Neural crest cell (in vitro differentiated cells): ENCODE measurements at regions not wholly inside any gene's neighbourhood (a gene's known extent, or its start where the extent isn't known, plus 50 kb on each side); places are given as distances from the start of the nearest gene placed in this dataset.

ENCODE experiments used
- DNase-seq: peaks from one replicate; pipeline ENCODE4 v3.0.0; 2021; ENCODE audit warnings: low read depth, mixed read lengths, low spot score
- H3K27ac Mint-ChIP-seq: one replicate; pipeline ENCODE4 v1.8.0; 2021; ENCODE audit warnings: mild to moderate bottlenecking, mixed read lengths; ENCODE audit not compliant: unreplicated experiment
- H3K27me3 Mint-ChIP-seq: 2 replicates; pipeline ENCODE4 v1.8.0; 2021; ENCODE audit warnings: low read depth, mild to moderate bottlenecking, mixed read lengths
- H3K36me3 Mint-ChIP-seq: 2 replicates; pipeline ENCODE4 v1.8.0; 2021; ENCODE audit warnings: low read depth, mild to moderate bottlenecking, mixed read lengths
- H3K4me1 Mint-ChIP-seq: 2 replicates; pipeline ENCODE4 v1.8.0; 2021; ENCODE audit warnings: mixed read lengths
- H3K4me3 Mint-ChIP-seq: one replicate; pipeline ENCODE4 v1.8.0; 2021; ENCODE audit warnings: mild to moderate bottlenecking, mixed read lengths
- H3K9me3 Mint-ChIP-seq: 2 replicates; pipeline ENCODE4 v1.8.0; 2021; ENCODE audit warnings: mixed read lengths
- TF ChIP-seq, protein P1 (sequence below): fragments of 200-600 bp; sonication (generic); conservative IDR thresholded peaks from 2 replicates; pipeline ENCODE4 v1.5.0; 2021; ENCODE audit warnings: antibody characterized with exemption, mild to moderate bottlenecking

DNA sequence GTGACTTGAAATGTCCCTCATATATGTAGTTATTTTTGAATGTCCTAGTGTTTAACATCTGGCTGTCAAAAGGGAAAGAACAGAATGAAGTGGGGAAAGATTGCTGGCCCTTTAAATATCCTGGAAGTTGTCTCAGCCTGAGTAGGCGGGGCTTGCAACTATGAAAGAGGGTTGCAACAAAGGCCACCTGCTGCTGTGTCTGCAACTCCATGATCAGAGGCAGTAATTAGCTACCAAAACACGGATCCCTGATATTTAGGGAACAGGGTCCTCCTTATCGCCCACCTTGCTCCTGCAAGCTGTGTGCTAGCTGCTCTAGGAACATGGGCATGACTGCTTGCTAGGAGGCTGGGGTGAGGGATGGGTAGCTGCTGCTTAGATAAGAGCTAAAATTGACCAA is 100.2 kb upstream of the CFAP20DC start:
- Mint-ChIP-seq H3K4me1 (peaks cover 5% of the 10 kb centered on the region), H3K27me3 (no peaks in the 10 kb centered on the region), H3K9me3 (peaks cover 7% of the 10 kb centered on the region), H3K27ac (no peak overlapping the region), H3K36me3 (peaks cover 14% of the 10 kb centered on the region), H3K4me3 (no peak overlapping the region)
- TF ChIP-seq, protein P1, sequence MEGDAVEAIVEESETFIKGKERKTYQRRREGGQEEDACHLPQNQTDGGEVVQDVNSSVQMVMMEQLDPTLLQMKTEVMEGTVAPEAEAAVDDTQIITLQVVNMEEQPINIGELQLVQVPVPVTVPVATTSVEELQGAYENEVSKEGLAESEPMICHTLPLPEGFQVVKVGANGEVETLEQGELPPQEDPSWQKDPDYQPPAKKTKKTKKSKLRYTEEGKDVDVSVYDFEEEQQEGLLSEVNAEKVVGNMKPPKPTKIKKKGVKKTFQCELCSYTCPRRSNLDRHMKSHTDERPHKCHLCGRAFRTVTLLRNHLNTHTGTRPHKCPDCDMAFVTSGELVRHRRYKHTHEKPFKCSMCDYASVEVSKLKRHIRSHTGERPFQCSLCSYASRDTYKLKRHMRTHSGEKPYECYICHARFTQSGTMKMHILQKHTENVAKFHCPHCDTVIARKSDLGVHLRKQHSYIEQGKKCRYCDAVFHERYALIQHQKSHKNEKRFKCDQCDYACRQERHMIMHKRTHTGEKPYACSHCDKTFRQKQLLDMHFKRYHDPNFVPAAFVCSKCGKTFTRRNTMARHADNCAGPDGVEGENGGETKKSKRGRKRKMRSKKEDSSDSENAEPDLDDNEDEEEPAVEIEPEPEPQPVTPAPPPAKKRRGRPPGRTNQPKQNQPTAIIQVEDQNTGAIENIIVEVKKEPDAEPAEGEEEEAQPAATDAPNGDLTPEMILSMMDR: no peak
- no peak for DNase-seq

DNA sequence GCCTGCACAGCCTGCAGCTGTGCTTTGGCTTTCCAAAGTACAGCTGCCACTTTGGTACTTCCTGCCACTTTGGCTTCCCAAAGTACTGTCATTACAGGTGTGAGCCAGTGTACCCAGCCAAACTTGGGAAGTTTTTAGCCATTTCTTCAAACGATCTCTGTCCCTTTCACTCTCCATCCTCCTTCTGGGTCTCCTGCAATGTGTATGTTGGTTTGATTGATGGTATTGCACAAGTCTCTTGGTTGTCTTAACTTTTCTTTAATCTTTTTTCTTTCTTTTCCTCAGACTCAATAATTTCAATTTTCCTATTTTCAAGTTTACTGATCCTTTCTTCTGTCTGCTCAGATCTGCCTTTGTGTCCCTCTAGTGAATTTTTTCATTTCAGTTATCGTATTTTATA is 99.3 kb upstream of the CFAP20DC start:
- Mint-ChIP-seq H3K4me3 (no peak overlapping the region), H3K27ac (no peak overlapping the region), H3K36me3 (peaks cover 14% of the 10 kb centered on the region), H3K27me3 (no peaks in the 10 kb centered on the region), H3K4me1 (peaks cover 5% of the 10 kb centered on the region), H3K9me3 (peaks cover 7% of the 10 kb centered on the region)
- TF ChIP-seq, protein P1: no peak
- DNase-seq: no peak

DNA sequence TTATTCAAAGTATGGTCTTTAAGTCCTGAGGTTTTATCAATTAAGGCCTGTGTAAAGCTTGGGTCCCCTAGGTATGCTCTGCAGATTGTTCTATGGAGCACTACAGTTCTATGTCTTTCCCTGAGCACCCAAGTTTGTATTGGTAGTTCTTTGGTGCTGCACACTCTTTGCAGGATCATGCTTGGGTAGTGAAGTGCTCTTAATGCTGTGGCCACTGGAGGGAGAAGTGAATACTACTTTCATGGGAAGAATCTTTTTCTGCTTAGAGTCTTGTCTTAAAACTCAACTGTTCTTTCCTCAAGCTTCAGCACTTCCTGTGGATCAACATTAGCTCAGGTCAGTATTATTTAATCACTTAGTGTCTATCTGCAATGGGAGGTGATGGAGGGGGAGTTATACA is 93.6 kb upstream of the CFAP20DC start:
- Mint-ChIP-seq H3K27ac (no peak overlapping the region), H3K27me3 (no peaks in the 10 kb centered on the region), H3K4me1 (peaks cover 26% of the 10 kb centered on the region), H3K4me3 (no peak overlapping the region), H3K9me3 (peaks cover 3% of the 10 kb centered on the region), H3K36me3 (no peaks in the 10 kb centered on the region)
- TF ChIP-seq, protein P1: peak; percentile 32
- DNase-seq: no peak

DNA sequence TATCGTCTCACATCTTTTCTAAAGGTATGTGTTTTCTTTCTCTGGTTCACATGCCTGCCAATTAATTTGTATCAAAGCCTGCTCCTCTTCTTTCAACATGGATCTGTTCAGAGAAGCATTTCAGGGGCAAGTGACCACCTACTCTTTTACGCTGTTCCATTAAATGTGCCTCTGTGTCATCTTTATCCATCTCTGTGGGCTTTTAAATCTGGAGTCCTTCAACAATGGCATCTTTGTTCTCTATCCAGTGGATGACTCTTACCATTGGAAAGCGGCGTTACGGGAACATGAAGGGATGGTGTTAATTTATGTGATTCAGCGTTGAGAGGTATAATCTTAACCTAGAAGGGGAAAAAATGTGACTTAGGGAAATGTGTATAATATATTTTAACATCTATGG is 92.7 kb upstream of the CFAP20DC start:
- Mint-ChIP-seq H3K27me3 (no peaks in the 10 kb centered on the region), H3K27ac (no peak overlapping the region), H3K9me3 (peaks cover 3% of the 10 kb centered on the region), H3K4me3 (no peak overlapping the region), H3K4me1 (peaks cover 32% of the 10 kb centered on the region), H3K36me3 (no peaks in the 10 kb centered on the region)
- TF ChIP-seq, protein P1: no peak
- DNase-seq: no peak

DNA sequence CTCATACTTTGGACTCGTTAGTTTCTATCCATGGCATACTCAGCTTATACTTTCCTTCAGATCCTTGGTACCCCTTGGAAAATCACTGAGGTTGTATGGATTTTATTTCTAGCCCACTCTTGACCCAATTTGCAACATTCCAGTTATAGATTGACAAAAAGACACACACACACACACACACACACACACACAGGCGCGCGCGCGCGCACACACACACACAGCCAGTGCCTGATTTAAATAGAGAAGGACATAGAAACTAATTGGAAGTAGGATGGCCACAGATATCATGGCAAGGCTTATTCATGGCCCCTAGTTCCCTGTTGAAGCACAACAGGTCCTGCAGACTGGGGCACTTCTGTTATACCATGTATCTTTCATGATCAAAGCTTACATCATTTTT is 89.1 kb upstream of the CFAP20DC start:
- no peak overlapping the region for H3K27ac Mint-ChIP-seq
- DNase-seq: no peak
- TF ChIP-seq, protein P1: no peak
- H3K4me1 Mint-ChIP-seq: peaks cover 32% of the 10 kb centered on the region
- H3K27me3 Mint-ChIP-seq: no peaks in the 10 kb centered on the region
- H3K36me3 Mint-ChIP-seq: no peaks in the 10 kb centered on the region
- no peak overlapping the region for H3K4me3 Mint-ChIP-seq
- H3K9me3 Mint-ChIP-seq: no peaks in the 10 kb centered on the region

DNA sequence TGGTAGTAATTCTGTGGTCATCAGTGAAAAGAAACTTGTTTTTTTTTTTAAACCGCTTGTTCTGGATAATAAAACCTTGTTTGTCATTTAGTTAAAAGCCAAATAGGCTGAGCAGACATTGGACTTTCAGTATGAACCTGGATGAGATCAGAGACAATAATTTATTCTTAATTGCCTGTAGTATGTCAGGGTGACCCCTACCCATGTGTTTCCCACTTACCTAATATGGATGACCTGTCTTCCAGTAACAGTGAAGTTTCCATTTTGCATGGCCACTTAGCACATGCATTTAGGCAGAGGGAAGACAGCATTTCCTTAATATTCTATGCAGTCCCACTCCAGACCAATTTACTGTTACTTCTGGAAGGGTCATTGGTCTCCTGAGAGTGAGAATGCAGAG is 87.6 kb upstream of the CFAP20DC start:
- TF ChIP-seq, protein P1: no peak
- Mint-ChIP-seq H3K27me3 (no peaks in the 10 kb centered on the region), H3K36me3 (no peaks in the 10 kb centered on the region), H3K4me3 (no peak overlapping the region), H3K27ac (no peak overlapping the region), H3K4me1 (peaks cover 19% of the 10 kb centered on the region), H3K9me3 (no peaks in the 10 kb centered on the region)
- no peak for DNase-seq
